Stimulated activated effector memory CD8-positive, alpha-beta T cell treated with anti-CD3 and anti-CD28 coated beads, Interleukin-12 subunit alpha, Interleukin-12 subunit beta, amount 100 ng/mL, for 72 hours (primary cell): ENCODE measurements at regions not wholly inside any gene's neighbourhood (a gene's known extent, or its start where the extent isn't known, plus 50 kb on each side); places are given as distances from the start of the nearest gene placed in this dataset.

ENCODE experiments used
- ATAC-seq: fragments of 150-1000 bp; cut with Tn5 transposase; 2 replicates; pipeline ENCODE4 v1.10.0; 2021
- DNase-seq, 2 donors: peaks; one replicate each; pipeline ENCODE4 v3.0.0; 2021 to 2022; ENCODE audit warnings: low spot score in 2 of 2
- H3K27ac Mint-ChIP-seq: one replicate; pipeline ENCODE4 v1.8.0; 2022; ENCODE audit warnings: mild to moderate bottlenecking, mixed read lengths
- H3K36me3 Mint-ChIP-seq: one replicate; pipeline ENCODE4 v1.8.0; 2022; ENCODE audit warnings: mild to moderate bottlenecking, mixed read lengths
- H3K4me1 Mint-ChIP-seq: one replicate; pipeline ENCODE4 v1.8.0; 2022; ENCODE audit warnings: mixed read lengths
- H3K4me3 Mint-ChIP-seq: one replicate; pipeline ENCODE4 v1.8.0; 2022; ENCODE audit warnings: mild to moderate bottlenecking, mixed read lengths
- H3K9me3 Mint-ChIP-seq: one replicate; pipeline ENCODE4 v1.8.0; 2022; ENCODE audit warnings: mixed read lengths

DNA sequence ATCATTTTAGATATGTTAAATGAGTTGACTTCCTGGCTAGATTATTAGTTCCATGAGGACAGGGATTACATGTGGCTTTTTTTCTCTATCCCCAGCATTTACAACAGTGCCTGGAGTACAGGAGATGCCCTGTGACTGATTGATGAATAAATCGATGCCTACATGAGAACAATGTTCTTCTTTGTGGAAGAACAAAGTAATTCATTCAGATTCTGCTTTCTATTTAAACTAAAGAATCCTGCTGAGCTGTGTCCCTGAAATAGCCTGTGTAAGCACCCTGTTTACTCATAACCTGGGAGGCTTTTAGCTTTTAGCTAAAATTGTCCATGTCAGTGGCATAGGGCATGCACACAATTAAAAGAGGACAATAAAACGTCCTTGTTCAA is 125.1 kb upstream of the BTBD3 start:
- no peak overlapping the region for H3K4me3 Mint-ChIP-seq
- DNase-seq = no peak
- no peaks in the 10 kb centered on the region for H3K4me1 Mint-ChIP-seq
- no peak for ATAC-seq
- H3K36me3 Mint-ChIP-seq = no peaks in the 10 kb centered on the region
- peaks cover 11% of the 10 kb centered on the region for H3K9me3 Mint-ChIP-seq
- H3K27ac Mint-ChIP-seq = no peak overlapping the region

DNA sequence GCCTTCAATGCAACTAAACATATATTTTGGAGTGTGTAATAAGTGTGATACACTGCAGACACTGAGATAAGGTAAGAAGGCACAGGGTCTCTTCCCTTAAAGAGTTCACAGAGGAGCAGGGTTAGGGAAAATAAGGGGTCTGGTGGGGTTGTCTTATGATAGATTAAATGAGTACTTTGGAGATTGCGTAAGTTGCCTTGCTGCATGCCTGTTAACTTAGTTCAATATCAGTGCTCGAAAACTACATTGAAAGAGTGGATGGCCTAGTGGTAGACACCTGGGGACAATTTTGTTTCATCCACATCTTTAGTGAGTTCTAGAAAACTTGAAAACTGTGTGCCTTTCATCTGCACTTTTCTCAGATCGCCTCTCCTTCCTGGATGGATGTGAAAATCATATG is 123.2 kb upstream of the BTBD3 start:
- no peak for ATAC-seq
- Mint-ChIP-seq H3K27ac (no peak overlapping the region), H3K4me3 (no peak overlapping the region), H3K36me3 (no peaks in the 10 kb centered on the region), H3K4me1 (no peaks in the 10 kb centered on the region), H3K9me3 (peaks cover 8% of the 10 kb centered on the region)
- no peak for DNase-seq

DNA sequence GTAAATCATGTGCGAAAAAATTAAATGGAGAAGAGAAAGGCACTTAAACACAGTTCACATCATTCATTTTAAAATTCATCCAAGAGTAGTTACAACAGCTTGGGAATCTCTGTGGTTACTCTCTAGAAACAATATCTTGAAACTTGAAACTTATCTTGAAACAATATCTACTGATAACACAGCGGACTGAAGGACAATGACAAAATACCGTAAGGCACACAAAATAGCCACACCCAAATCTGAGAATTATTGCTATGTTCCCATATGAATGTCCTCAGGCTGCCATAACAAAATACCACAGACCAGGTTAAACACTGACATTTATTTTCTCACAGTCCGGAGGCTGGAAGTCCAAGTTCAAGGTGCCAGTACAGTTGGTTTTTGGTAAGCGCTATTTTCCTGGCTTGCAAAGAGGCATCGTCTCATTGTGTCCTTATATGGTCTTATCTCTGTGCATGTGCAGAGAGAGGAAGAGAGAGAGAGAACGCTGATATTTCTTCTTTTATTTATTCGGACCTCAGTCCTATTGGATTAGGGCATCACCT is 122.5 kb upstream of the BTBD3 start:
- no peak for ATAC-seq
- DNase-seq = no peak
- H3K36me3 Mint-ChIP-seq = no peaks in the 10 kb centered on the region
- H3K4me1 Mint-ChIP-seq = no peaks in the 10 kb centered on the region
- H3K27ac Mint-ChIP-seq = no peak overlapping the region
- peaks cover 8% of the 10 kb centered on the region for H3K9me3 Mint-ChIP-seq
- no peak overlapping the region for H3K4me3 Mint-ChIP-seq

DNA sequence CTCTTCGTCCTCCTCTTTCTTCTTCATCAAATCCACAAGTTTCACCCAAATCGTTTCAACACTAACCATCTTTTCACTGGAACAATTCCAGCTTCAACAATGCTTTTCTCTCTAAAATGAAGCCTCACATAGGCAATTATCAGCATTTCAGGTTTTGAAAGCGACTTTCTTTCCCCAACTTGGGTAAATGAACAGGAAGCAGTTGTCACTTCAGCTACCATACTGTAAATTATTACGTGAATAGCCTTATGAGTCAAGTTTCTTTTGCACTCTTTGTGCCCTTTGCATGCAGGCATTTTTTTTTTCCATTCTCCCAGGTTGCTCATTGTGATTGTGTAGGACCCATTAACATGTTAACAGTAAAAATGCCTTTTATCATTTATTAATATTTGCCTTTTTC is 121.7 kb upstream of the BTBD3 start:
- no peaks in the 10 kb centered on the region for H3K36me3 Mint-ChIP-seq
- ATAC-seq = no peak
- peaks cover 8% of the 10 kb centered on the region for H3K9me3 Mint-ChIP-seq
- no peak overlapping the region for H3K27ac Mint-ChIP-seq
- no peaks in the 10 kb centered on the region for H3K4me1 Mint-ChIP-seq
- DNase-seq = no peak
- H3K4me3 Mint-ChIP-seq = no peak overlapping the region

DNA sequence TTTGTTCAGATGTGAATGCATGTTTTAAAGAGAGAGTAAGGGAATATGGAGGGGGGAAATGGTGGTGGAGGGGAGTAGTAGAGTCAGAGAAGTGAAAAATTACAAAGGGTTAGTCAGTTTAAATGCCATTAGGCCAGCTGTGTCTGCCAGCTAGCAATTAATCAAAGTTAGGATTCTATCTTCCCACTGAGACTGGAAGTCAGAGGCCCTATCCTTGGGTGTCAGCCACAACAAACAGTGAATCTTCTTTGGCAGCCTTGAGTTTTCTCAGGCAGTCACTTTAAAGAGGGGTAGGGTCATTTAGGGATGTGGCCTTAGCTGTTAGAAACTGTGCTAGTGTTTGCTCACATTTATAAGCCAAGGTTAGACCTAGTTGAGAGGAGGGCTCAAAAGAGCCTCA is 120.5 kb upstream of the BTBD3 start:
- Mint-ChIP-seq H3K27ac (no peak overlapping the region), H3K9me3 (peaks cover 7% of the 10 kb centered on the region), H3K36me3 (no peaks in the 10 kb centered on the region), H3K4me3 (no peak overlapping the region), H3K4me1 (no peaks in the 10 kb centered on the region)
- DNase-seq (no peak), ATAC-seq (no peak)

DNA sequence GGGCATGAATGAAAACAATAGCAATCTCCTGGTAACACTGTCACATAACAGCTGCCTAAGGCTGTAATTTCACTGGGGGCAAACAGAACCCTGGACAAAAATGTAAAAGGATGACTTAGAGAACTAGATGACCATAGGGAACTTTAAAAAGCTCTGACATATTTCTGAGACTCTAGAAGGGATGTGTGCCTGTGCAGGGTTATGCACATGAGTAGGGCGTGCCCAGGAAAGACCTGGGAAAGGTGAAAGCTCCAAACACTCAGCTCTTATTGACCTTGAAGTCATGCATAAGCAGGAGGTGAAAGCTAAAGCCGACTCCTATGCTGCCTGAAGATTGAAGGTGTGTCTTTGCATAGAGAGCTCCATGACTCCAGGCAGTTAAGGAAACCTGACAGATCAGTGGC is 118.4 kb upstream of the BTBD3 start:
- H3K36me3 Mint-ChIP-seq = no peaks in the 10 kb centered on the region
- H3K9me3 Mint-ChIP-seq = peaks cover 5% of the 10 kb centered on the region
- H3K4me3 Mint-ChIP-seq = no peak overlapping the region
- no peak overlapping the region for H3K27ac Mint-ChIP-seq
- H3K4me1 Mint-ChIP-seq = no peaks in the 10 kb centered on the region
- ATAC-seq = no peak
- DNase-seq = no peak

DNA sequence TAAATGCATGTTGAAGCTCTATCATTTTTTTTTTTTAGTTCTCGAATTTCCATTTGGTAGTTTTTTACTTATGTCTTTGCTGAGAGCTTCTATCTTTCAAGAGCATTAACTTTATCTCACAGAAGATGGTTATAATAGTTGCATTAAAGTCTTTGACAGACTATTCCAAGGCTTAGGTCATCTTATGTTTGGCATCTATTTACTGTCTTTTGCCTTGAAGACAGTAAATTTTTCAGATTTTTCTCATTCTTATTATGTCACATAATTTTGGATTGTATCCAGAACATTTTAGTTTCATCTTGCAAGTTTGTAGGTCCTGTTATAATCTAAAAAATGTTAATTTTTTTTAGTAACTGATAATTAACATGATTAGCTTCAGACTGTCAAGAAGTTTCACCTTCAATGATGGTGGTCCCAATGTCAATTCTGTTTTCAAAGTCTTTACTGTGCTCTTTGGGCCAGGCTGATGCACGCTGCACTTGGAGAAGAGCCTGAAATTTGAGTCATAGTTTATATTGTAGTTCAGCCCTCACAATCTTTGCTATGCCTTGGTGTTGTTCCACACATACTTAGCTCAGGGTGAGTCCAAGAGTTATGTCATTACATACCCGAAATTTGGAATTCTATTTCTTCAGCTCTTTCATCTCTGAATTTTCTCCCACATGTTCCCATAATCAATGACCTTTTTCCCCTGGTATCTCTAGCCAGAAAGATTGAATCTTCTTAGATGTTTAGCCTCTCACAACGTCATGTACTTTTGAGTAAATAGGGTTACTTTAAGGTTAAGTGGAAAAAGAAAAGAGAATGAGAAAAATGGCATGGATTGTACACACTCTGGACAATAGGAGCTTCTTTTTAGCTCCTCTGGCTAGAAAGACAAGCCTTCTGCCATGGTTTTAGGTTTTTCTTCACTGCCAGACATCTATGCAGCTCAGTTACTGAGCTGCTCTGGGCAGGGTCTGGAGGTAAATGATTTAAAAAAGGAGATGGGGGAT is 110.3 kb upstream of the BTBD3 start:
- peaks cover 7% of the 10 kb centered on the region for H3K9me3 Mint-ChIP-seq
- no peak overlapping the region for H3K27ac Mint-ChIP-seq
- no peaks in the 10 kb centered on the region for H3K4me1 Mint-ChIP-seq
- DNase-seq (no peak), ATAC-seq (no peak)
- no peaks in the 10 kb centered on the region for H3K36me3 Mint-ChIP-seq
- no peak overlapping the region for H3K4me3 Mint-ChIP-seq

DNA sequence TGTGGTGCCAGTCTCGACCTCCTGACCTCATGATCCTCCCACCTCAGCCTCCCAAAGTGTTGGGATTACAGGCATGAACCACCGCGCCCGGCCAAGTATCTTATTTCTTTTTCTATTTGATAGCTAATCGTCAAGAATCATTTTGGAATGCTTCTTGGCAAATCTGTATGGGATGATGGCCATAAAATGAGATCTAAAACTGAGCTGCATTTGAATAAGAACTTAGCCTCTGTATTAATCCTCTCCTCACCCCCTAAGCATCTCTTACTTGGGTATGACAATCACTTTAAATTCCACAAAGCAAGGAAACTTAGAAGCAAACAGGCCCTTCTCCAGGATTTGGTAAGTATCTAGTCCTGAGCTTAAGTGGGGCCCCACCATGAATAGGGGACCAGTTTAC is 108.9 kb upstream of the BTBD3 start:
- no peak overlapping the region for H3K27ac Mint-ChIP-seq
- H3K4me3 Mint-ChIP-seq = no peak overlapping the region
- ATAC-seq = no peak
- H3K4me1 Mint-ChIP-seq = no peaks in the 10 kb centered on the region
- H3K36me3 Mint-ChIP-seq = no peaks in the 10 kb centered on the region
- peaks cover 7% of the 10 kb centered on the region for H3K9me3 Mint-ChIP-seq
- DNase-seq = no peak

DNA sequence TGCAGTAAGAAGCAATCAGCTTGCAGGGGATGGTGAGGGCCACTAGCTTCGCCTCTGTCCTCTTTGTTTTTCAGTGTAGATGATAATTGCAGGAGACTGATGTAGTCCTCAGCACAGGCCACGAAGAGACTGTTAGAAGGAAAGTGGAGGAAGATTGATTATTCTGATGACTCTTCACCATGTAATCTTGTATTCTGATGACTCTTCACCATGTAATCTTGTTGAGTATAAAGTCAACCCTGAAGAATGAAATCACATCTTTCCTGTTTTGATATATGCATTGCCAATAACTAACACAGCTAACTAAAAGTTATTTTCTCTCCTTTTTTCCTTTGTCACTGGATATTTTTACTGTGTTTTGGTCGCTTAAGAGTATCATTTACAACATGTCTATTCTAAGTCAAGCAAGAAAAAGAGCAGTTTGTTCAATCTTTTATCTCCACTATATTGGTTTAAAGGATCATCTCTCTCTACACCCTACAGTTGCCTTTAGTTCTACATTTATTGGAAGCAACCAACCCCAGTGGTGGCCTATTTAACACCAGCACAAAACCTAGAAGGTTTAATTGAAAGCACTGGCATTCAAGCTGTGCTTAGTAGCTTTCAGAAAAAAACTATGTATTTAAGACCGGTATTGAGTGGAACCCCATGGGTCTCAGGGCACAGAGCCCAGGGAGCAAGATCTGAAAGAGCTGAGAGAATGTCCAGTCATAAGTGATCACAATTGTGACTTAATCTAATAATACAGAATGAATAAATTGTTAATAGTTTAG is 107.2 kb upstream of the BTBD3 start:
- no peaks in the 10 kb centered on the region for H3K36me3 Mint-ChIP-seq
- H3K9me3 Mint-ChIP-seq = peaks cover 6% of the 10 kb centered on the region
- H3K4me3 Mint-ChIP-seq = no peak overlapping the region
- no peak overlapping the region for H3K27ac Mint-ChIP-seq
- DNase-seq = no peak
- H3K4me1 Mint-ChIP-seq = no peaks in the 10 kb centered on the region
- ATAC-seq = no peak

DNA sequence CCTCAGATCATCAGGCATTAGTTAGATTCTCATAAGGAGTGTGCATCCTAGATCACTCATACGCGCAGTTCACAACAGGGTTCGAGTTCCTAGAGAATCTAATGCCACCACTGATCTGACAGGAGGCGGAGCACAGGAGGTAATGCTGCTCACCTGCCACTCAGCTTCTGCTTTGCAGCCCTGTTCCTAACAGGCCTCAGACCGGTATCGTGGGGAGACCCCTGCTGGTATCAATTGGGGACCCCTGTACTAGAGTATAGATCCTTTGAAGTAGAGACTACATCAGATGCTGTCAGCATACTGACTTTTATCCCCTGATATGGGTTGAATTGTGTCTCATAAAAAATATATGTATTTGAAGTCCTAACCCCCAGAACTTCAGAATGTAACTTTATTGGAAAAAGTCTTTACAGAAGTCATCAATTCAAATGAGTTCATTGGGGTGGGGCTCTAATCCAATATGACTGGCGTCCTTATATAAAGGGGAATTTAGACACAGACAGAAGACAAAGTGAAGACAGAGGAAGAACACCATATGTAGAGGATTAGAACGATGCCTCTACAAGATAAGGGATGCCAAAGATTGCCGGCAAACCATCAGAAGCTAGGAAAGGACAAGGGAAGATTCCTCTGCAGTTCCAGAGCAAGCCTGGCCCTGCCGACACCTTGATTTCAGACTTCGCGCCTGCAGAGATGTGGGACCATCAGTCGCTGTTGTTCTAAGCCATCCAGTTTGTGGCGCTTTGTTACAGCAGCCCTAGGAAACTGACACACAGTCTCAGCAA is 104.4 kb upstream of the BTBD3 start:
- no peak overlapping the region for H3K4me3 Mint-ChIP-seq
- H3K4me1 Mint-ChIP-seq = no peaks in the 10 kb centered on the region
- H3K9me3 Mint-ChIP-seq = peaks cover 14% of the 10 kb centered on the region
- H3K27ac Mint-ChIP-seq = no peak overlapping the region
- ATAC-seq (no peak), DNase-seq (no peak)
- H3K36me3 Mint-ChIP-seq = no peaks in the 10 kb centered on the region

DNA sequence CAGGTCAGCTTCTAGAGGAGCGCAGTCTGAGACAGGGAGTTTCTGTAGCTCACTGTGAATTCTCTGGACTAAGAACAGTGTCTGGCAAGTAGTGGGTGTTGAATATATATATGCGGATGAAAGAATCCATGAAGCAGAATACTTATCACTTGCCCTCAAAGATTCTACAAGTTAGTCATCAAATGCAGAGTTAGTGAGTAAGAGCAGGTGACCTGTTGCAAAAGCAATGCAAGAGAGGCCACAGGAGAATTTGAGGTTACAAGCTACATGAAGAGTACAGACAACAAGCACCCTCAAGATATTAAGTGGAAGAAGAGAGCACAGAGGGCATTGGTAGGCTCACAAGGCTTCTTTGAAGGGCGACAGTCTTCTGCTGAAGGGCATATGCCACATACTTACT is 103.4 kb upstream of the BTBD3 start:
- DNase-seq (no peak), ATAC-seq (no peak)
- no peaks in the 10 kb centered on the region for H3K36me3 Mint-ChIP-seq
- no peaks in the 10 kb centered on the region for H3K4me1 Mint-ChIP-seq
- peaks cover 20% of the 10 kb centered on the region for H3K9me3 Mint-ChIP-seq
- H3K4me3 Mint-ChIP-seq = no peak overlapping the region
- H3K27ac Mint-ChIP-seq = no peak overlapping the region

DNA sequence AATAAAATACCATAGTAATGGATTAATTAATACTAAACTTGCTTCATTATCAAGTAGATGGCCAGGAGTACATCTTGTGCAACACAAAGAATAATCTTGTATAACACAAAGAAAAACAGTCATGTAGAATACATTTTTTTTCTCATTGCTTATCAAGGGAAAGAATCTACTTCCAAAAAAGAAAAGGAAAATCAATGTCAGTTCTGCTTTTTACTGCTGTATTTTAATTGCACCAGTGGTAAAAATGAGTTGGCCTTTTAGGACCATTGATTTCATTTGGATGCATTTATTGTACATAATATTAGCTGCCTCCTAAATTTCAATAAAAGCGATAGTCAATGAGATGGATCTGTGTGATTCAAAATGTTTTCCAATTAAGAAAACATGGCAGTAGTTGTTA is 96.9 kb upstream of the BTBD3 start:
- ATAC-seq (no peak), DNase-seq (no peak)
- H3K9me3 Mint-ChIP-seq = peaks cover 17% of the 10 kb centered on the region
- no peak overlapping the region for H3K4me3 Mint-ChIP-seq
- no peaks in the 10 kb centered on the region for H3K36me3 Mint-ChIP-seq
- no peaks in the 10 kb centered on the region for H3K4me1 Mint-ChIP-seq
- no peak overlapping the region for H3K27ac Mint-ChIP-seq

DNA sequence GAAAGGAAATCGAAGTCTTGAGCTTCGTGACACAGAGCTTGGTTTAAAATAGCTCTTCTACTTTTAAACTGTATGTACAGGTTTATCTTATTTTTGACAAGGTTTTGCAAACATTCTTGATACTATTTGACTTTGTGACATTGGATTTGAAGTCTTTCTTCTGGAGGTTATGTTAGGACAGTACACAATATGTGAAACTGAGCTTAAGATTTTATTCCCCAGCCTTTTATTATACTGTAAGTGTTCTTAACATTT is 95.2 kb upstream of the BTBD3 start:
- DNase-seq (no peak), ATAC-seq (no peak)
- H3K9me3 Mint-ChIP-seq = peaks cover 12% of the 10 kb centered on the region
- H3K4me1 Mint-ChIP-seq = no peaks in the 10 kb centered on the region
- no peak overlapping the region for H3K4me3 Mint-ChIP-seq
- H3K36me3 Mint-ChIP-seq = no peaks in the 10 kb centered on the region
- no peak overlapping the region for H3K27ac Mint-ChIP-seq

DNA sequence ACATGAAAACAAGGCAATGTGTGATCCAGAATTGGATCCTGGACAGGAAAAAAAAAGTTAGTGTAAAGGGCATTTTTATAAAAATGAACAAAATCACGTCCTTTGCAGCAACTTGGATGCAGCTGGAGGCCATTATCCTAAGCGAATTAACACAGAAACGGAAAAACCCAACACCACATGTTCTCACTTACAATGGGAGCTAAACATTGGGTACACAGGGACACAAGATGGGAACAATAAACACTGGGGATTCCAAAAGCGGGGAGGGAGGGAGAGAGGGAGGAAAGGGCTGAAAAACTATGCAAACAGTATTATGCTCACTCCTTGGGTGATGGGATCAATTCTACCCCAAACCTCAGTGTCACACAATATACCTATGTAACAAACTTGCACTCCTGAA is 91.4 kb upstream of the BTBD3 start:
- H3K27ac Mint-ChIP-seq = no peak overlapping the region
- H3K36me3 Mint-ChIP-seq = no peaks in the 10 kb centered on the region
- DNase-seq (no peak), ATAC-seq (no peak)
- no peak overlapping the region for H3K4me3 Mint-ChIP-seq
- H3K9me3 Mint-ChIP-seq = peaks cover 2% of the 10 kb centered on the region
- no peaks in the 10 kb centered on the region for H3K4me1 Mint-ChIP-seq

DNA sequence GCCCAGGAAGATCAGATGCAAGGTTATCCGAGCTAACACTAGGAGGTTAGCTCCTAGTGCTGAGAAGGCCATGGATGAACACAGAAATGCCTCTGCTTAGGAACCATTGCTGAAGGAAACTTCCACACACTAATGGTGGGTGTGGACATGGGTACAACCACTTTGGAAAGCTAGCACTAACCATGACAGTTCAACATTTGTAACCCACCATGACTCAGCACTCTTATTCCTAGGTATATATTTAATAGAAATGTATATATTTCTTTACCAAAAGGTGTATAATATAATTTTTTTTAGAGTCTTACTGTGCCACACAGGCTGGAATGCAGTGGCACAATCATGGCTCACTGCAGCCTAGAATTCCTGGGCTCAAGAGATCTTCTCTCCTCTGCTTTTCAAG is 85.3 kb upstream of the BTBD3 start:
- no peak for DNase-seq
- H3K27ac Mint-ChIP-seq = no peak overlapping the region
- no peaks in the 10 kb centered on the region for H3K4me1 Mint-ChIP-seq
- peaks cover 6% of the 10 kb centered on the region for H3K9me3 Mint-ChIP-seq
- no peak overlapping the region for H3K4me3 Mint-ChIP-seq
- H3K36me3 Mint-ChIP-seq = no peaks in the 10 kb centered on the region
- ATAC-seq = no peak
